Glomerular visceral epithelial cell (primary cell): ENCODE measurements at regions not wholly inside any gene's neighbourhood (a gene's known extent, or its start where the extent isn't known, plus 50 kb on each side); places are given as distances from the start of the nearest gene placed in this dataset.
A peak's percentile ranks its signal among the peaks of the same experiment; 100 is the strongest.

Experiments used
- DNase-seq: peaks from one replicate; pipeline ENCODE4 v3.0.0-alpha.2; 2016; ENCODE audit errors: extremely low spot score

- no peak for DNase-seq
Measured at GRCh38 chr7:50209461-50210135, 94.9 kb upstream of the IKZF1 start.

DNA sequence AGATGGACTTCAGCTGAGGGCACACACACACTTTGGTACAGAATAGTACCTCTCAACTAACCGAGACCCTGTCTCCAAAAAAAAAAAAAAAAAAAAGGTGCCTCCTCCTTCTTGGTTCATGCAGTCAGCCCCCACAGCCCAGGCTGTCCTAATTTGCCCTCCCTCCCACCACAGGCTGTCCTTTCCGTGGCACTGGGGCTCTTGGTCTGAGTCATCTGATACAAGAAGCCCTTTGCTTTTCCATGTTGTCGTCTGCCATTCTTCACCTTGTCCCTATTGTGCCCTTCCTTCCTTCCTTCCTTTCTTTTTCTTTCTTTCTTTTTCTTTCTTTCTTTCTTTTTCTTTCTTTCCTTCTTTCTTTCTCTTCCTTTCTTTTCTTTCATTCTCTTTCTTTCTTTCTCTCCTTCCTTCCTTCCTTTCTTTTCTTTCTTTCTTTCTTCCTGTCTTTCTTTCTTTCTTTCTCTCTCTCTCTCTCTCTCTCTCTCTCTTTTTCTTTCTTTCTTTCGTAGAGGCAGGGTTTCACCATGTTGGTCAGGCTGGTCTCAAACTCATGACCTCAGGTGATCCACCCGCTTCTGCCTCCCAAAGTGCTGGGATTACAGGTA is 96.0 kb upstream of the IKZF1 start:
- DNase-seq, result no peak

GRCh38 chr7:50207686-50208255 is 96.7 kb upstream of the IKZF1 start:
- DNase-seq, result no peak

DNA sequence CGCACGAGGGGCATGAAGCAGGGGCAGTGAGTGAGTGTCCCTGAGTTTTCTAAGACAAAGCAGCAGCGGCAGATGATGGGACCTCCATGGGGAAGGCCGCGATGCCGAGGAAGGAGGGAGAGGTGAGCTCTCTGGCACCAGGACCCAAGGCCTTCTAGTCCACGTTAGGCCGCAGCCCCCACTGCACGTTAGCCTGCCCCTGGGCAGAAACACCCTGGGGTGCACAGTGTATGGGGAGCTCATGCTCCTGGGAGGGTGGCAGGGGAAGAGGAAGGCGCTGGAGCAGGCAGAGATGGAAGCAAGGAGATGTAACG is 97.3 kb upstream of the IKZF1 start:
- no peak for DNase-seq

DNA sequence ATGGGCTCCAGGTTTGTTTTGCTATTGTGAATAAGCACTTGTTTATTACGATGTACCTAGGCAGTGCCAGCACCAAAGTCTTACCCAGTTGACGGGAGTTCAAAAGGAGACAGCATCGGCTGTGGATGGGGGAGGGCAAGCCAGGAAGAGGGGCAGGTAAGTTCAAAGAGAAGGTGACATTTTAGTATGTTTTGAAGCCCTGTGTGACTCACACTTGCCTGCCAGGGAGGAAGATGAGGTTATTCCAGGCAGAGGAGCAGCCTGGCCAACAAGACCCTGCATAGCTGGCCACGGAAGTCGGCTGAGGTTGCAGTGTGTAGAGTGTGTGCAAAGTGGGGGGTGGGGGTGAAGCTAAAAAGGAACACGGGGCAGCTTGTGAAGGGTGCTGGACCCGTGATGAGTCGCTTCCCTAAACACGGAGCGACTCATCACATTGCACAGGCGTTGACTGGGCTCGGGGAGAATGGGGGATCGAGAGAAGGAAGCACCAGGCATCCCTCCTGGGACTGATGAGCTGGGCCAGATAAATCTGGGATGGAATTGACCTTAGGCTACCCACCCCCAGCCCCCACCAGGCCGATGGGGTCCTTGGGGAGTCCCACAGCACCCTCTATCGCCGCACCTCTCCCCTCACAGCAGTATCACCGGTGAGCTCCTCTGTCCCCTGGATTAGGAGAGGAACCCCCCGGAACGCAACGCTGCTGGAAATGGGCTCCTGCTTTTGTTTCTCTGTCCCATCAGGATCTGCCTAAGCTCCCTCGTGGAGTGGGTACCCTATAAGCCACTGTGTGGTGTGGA is 97.9 kb upstream of the IKZF1 start:
- DNase-seq, result no peak

DNA sequence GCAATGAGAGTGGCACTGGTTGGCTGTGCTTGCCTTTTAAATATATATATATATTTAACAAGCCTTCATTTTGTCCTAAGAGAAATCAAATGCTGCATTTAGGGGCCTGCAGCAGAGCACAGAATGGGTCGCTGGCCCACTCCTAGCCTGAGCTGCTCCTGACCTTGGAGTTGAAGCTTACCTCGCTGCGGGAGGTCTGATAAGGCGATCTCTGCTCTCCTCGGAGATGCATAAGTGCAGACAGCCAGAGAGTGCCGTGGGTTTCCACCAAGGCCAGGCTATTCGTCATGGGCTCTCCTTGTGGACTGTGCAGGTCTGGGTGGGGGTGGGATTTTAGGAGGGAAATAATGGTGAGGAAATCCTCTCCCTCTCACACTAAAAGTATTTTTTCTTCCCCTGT is 99.5 kb upstream of the IKZF1 start:
- no peak for DNase-seq

GRCh38 chr7:50204581-50204980 is 99.9 kb upstream of the IKZF1 start:
- DNase-seq, result no peak

DNA sequence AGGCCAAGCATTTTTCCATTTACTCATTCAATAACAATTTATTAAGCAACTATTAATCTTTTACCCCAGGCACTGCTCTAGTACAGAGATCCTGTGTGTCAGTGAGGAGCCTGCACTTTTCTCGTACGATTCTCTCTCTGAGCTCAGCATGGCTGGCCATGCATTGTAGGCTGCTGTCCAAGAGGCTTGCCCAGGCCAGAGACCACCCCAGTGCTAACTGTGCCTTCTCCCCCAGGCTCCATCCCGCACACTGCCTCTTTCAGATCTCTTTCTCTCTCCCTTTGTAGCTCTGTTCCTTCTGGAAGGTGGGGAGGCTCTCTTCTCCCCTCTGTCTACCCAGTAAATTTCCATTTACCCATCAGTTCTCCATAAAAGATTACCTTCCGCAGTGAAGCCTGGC is 101.0 kb upstream of the IKZF1 start:
- no peak for DNase-seq

DNA sequence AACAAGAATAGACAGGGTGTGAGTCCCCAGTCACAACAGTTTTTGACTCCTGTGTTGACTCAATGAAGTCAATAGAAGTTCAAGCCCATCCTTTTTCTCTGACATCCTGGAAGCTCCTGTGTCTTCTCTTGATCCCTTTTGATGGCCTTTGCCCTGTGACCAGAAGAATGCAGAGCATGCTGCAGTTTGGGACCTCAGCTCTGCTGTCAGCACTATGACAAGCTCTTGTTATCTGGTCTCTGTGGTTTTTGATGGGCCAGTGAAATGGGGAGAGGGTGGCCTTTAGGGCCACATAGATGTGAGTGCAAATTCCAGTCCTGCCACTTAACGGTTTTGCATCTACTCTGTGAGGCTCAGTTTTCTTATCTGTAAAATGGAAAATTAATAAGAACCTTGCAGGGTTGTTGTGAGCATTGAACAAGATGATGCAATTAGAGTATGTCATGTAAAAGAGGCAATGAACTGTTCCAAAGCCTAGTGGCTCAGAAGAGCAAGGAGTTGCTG is 102.4 kb upstream of the IKZF1 start:
- DNase-seq, result no peak

DNA sequence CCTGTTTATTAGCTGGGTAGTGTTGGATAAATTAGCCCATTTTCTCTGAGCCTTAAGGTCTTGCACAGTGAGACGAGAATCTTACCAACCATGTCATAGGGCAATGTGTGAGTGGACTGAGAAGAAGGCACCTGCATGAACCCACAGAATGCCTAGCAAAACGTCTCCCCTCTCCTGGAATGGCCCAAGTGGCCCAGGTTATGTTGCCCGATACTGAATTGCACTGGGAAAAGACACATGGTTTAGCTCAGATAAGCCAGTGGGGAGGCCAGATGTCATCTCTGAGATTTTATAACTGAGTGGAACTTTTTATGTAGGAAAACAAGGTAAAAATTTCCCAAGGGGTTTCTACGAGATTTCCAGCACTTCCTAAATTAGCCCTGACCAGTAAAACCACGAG is 104.7 kb upstream of the IKZF1 start:
- DNase-seq, result no peak

GRCh38 chr7:50197549-50197948 is 104.5 kb upstream of the ZPBP start:
- DNase-seq, result peak; percentile 1

DNA sequence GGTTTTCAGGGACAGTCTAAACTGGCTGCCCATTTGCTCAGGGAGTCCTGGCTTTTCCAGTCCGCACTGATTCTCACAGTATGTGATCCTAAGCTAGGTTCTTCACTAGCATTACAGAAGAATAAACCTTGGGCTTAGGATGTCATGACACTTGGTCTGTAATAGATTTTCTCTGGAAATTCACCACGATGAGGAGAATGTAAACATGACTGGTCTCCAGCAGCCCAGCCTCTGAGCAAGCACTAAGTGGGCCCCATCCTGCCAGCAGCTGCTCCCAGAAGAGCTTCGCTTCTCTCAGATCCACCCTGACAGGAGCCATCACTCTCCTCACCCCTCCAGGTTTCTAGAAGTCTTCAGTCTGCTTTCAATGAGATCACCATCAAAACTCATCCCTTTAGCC is 103.7 kb upstream of the ZPBP start:
- DNase-seq, result no peak

DNA sequence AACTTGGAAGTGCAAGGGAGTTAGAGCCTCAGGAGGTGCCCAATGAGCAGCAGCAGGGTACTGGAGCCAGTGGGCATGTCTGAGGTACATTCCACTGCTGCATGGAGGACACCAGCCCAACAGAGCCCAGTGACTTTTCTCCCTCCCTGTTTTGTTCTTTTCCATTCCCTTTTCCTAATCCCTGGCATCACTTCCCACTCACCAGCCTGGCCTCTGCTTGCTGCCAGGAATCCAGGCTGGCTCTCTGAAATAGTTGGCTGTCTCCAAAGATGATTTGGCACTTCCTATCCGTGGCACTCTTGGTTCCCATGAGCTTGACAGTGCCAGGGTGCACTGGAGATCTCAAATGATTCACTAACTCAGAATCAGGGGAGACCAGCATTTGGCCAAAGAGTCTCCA is 97.7 kb upstream of the ZPBP start:
- DNase-seq, result no peak

GRCh38 chr7:50189371-50189770 is 96.3 kb upstream of the ZPBP start:
- DNase-seq, result no peak

GRCh38 chr7:50185951-50186682 is 93.1 kb upstream of the ZPBP start:
- no peak for DNase-seq

DNA sequence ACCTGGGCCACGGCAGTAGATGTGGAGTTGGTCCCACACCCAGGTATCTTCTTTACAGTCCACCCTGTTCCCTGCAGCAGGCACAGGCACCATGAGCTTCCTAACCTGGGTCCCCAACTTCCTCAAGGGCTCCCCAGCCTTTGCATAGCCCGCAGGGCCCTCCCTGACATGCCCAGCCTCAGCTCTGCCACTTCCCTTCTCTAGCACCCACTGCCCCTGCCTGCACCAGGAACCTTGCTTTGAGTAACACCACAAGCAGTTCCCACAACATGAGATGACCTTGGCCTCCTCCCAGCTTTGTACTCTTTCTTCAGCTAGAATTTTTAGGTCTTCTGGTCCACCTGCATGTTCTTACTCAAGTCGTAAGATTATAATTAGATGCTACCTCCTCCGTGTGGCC is 92.2 kb upstream of the ZPBP start:
- DNase-seq, result no peak

GRCh38 chr7:50184271-50184990 is 91.4 kb upstream of the ZPBP start:
- DNase-seq, result no peak

DNA sequence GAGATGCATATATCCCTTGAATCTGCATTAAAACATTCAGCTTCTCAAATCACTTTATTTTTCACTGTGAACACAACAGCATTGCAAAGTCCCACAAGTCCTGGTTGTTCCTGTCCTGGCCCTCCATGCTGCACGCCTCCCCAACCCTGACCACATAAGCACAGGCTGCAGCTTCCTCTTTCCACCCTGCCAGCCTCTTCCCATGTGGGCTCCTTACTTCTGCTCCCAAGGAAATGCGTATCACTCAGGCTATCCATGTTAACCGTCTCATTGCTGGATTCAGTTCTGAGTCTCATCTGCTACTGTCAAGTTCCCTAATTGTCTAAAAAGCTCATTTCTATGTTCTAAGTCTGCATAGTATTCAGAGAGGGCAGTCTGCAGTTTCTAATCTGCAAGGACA is 89.7 kb upstream of the ZPBP start:
- DNase-seq, result no peak

GRCh38 chr7:50181081-50181480 is 88.0 kb upstream of the ZPBP start:
- DNase-seq, result no peak

- no peak for DNase-seq
Measured at GRCh38 chr7:50178166-50178565, 85.1 kb upstream of the ZPBP start.

DNA sequence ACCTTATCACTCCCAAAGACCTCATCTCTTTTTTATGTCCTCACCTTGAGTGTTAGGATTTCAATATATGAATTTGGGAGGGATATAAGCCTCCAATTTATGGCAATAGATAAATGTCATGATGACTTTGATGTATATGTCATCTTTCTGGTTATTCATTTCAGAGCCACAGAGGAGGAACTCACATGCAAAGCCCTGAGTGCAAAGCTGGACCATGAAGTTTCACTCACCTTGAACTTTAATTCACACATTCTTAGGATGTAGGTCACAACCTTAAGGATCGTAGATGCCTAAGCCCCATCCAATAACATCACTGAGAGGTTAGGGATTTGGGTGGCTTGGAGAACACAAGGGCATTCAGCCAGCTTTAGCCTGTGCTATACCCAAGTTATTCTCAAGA is 81.9 kb upstream of the ZPBP start:
- DNase-seq, result no peak
